ENCODE measurements at regions not wholly inside any gene's neighbourhood (a gene's known extent, or its start where the extent isn't known, plus 50 kb on each side); places are given as distances from the start of the nearest gene placed in this dataset.

- TF ChIP-seq CTCF (IDR thresholded peaks at IDR 0.05; ENCODE audit: low read depth, low read length, missing control alignments), result no peak
- no peak overlapping the region for H3K4me3 ChIP-seq (ENCODE audit: low read depth, low read length)
- no peak for DNase-seq (ENCODE audit: low read depth)
Measured at GRCh38 chr1:232239998-232240397, 389.9 kb downstream of the SIPA1L2 start.

GRCh38 chr1:232239522-232239921, 390.4 kb downstream of the SIPA1L2 start:
- no peak overlapping the region for H3K4me3 ChIP-seq (ENCODE audit: low read depth, low read length)
- TF ChIP-seq CTCF (IDR thresholded peaks at IDR 0.05; ENCODE audit: low read depth, low read length, missing control alignments), result no peak
- no peak for DNase-seq (ENCODE audit: low read depth)

DNA sequence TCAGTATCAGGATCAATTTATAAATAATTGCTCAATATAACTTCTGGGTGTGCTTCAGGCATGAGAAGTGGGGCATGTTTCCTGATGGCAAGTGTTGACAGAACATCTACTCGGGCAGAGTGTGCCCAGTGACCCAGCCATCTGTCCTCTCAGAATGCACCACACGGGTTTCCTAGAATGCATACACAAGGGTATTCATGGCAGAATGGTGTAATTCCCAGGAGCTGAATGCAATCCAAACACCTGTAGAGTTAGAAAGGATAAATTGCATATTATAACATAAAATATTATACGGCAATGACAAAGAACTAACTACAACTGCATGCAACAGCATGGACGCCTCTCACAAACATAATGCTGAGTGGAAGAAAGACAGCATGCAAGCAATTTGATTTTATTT, 391.9 kb downstream of the SIPA1L2 start:
- DNase-seq (ENCODE audit: low read depth), result no peak

DNA sequence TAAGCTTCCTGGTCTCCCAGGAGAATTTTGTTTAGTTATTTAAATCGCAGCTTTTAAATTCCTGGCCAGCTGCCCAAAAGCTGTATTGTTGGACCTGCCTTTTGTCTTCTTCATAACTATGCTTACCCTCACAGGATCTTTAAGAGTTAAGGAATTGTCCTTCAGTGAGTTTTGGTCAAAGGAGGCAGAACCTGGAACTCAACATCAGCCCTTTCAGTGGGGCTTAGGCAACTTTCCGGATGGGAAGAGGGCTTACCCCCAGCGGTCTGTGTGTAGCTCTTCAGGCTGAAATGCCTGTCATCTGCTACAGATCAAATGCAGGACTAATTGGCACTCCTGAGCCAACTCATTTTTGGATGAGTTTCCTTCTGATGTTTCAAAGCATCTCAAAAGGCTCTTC, 402.6 kb downstream of the SIPA1L2 start:
- no peak for DNase-seq (ENCODE audit: low read depth)
- no peak for TF ChIP-seq CTCF (IDR thresholded peaks at IDR 0.05; ENCODE audit: low read depth, low read length, missing control alignments)
- H3K4me3 ChIP-seq (ENCODE audit: low read depth, low read length), result no peak overlapping the region

More for the DNA sequence above, 391.9 kb downstream of the SIPA1L2 start:
- no peak overlapping the region for H3K4me3 ChIP-seq (ENCODE audit: low read depth, low read length)
- no peak for TF ChIP-seq CTCF (IDR thresholded peaks at IDR 0.05; ENCODE audit: low read depth, low read length, missing control alignments)

GRCh38 chr1:232226197-232226712, 403.7 kb downstream of the SIPA1L2 start:
- no peak overlapping the region for H3K4me3 ChIP-seq (ENCODE audit: low read depth, low read length)
- TF ChIP-seq CTCF (IDR thresholded peaks at IDR 0.05; ENCODE audit: low read depth, low read length, missing control alignments), result no peak
- no peak for DNase-seq (ENCODE audit: low read depth)

GRCh38 chr1:232225336-232226131, 404.4 kb downstream of the SIPA1L2 start:
- DNase-seq (ENCODE audit: low read depth), result no peak
- TF ChIP-seq CTCF (IDR thresholded peaks at IDR 0.05; ENCODE audit: low read depth, low read length, missing control alignments), result no peak
- no peak overlapping the region for H3K4me3 ChIP-seq (ENCODE audit: low read depth, low read length)

DNA sequence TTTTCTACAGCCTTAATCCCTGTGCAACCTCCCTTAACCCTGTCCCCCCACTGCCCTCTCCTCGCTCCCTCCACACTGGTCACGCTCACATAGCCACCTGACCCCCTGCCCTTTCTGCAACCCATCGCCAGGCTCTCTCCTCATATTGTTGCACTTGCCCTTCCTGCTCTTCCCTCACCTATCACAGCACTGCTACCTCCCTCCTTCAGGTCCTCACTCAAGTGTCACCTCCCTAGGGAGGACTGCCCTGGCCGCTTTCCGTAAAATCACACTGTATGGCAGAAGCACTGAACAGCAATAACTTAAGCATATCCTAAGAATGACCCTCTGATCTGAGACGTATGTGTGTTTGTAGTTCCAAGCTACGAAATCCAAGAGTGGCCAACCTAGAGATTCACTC, 406.0 kb downstream of the SIPA1L2 start:
- DNase-seq (ENCODE audit: low read depth), result no peak
- TF ChIP-seq CTCF (IDR thresholded peaks at IDR 0.05; ENCODE audit: low read depth, low read length, missing control alignments), result no peak
- no peak overlapping the region for H3K4me3 ChIP-seq (ENCODE audit: low read depth, low read length)
